ENCODE measurements at regions not wholly inside any gene's neighbourhood (a gene's known extent, or its start where the extent isn't known, plus 50 kb on each side); places are given as distances from the start of the nearest gene placed in this dataset.
A peak's percentile ranks its signal among the peaks of the same experiment; 100 is the strongest.

DNA sequence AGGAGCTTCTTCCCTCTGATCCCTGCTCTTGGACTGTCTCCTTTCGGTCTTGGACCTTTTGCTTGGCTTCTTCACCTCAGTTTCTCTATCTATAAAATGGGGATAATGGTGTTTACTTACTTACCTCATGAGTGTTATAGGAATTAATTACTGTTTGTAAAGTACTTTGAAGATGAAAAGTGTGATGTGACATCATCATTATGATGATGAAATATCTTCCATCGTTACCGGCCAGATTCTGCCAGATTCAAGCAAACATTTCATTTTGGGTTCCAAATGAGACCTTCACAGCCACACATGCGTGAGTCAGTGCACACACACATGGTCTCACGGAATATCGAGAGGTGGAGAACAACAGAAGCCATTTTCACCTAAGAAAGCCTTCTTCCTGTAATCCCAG is 220.1 kb upstream of the RPL34 start:
- no peak for DNase-seq (ENCODE audit: low read depth)

- no peak for DNase-seq (ENCODE audit: low read depth)
These were observed 220.6 kb upstream of the RPL34 start for GRCh38 chr4:108399610-108400265.

GRCh38 chr4:108398836-108399235 is 221.5 kb upstream of the RPL34 start:
- no peak for DNase-seq (ENCODE audit: low read depth)

GRCh38 chr4:108398316-108398715 is 222.1 kb upstream of the RPL34 start:
- no peak for DNase-seq (ENCODE audit: low read depth)

DNA sequence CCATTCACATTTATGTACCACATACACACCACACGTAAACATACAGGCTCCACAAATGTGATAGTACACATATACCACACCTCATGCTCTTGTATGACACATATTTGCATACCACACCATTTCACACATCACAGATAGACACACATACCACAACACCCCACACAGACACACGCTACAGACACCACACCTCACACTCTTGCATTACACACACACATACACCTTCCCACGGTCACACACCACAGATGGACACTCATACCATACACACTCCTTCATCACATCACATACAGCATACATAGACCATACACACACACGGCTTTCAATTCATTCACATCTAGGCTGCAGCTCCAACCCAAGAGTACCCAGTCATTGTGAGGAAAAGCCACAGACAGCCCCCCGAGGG is 222.5 kb upstream of the RPL34 start:
- DNase-seq (ENCODE audit: low read depth), result no peak

- DNase-seq (ENCODE audit: low read depth), result no peak
These were observed 223.4 kb upstream of the RPL34 start for GRCh38 chr4:108396900-108397497.

GRCh38 chr4:108395786-108396185 is 224.6 kb upstream of the RPL34 start:
- DNase-seq (ENCODE audit: low read depth), result no peak

DNA sequence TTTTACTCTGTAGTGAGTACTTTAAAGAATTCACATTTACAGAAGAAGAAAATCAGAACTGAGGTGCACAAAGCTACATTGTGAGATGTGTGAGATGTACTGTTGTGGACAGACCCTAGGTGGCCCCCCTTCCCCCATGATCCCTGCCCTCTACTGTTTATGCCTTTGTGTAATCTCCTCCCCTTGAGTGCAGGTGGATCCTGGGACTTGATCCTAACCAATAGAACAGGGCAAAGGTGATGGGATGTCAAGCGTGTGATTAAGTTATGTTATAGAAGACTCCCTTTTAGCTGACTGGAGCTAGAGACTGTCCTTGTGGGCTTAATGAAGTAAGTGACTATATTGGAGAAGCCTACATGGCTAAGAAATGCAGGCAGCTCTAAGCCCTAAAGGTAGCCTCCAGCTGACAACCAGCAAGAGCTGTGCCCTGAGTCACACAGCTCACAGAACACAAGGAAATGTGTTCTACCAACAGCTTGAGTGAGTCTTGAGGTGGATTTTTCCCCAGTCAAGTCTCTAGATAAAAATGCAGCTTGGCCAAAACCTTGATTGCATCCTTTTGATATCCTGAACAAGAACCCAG is 225.2 kb upstream of the LEF1 start:
- DNase-seq (ENCODE audit: low read depth), result no peak

DNA sequence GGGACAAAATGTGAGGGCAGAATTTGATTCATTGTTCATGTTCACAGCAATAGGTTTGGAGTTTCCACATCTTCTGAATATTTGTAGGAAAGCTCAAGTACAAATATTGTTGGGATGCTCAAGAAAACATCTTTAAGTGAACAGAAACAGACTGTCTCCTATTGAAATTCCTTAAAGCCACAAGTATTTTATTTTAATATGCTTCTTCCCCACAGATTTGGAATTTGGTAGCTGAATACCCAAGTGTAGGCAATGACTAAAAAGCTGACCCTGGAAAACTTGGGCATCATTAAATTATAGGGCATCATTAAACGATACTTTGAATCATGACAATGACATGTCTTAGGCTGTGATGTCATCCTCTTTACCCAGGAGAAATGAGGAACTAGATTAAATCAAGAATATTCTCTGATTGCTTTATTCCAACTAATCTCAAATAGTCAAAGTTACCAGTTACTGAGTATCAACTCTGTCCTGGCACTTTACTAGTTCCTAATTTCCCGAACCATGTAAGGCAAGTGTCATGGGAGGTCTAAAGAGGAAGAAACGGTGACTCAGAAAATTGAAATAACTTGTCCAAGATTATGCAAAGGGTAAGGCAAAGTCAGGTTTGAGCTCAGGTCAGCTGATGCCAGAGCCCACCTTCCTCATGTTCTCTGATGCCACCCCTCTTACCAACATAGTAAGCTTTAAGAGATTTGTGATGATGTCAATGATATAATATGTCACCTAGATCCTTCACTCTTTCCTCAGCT is 223.1 kb upstream of the LEF1 start:
- peak; percentile 2 for DNase-seq (ENCODE audit: low read depth)

- no peak for DNase-seq (ENCODE audit: low read depth)
These were observed 216.3 kb upstream of the LEF1 start for GRCh38 chr4:108385076-108385475.

DNA sequence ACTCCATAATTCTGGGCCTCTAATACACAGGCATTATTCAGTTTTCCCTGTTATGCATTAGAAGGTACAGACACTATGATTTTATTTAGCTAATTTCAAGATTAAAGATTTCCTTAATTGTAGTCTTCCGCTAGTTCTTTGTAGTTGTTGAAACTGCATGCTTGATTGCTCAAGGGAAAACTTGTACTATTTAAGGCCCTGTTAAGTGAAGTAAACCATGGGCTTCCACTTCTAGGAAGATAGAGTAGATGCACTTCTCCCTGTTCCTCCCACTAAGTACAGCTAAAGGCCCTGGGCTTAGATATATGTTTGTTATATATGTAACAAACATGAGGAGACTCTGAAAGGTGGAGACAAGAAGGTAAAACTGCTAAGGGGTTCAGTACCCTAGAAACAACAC is 215.8 kb upstream of the LEF1 start:
- DNase-seq (ENCODE audit: low read depth), result no peak

GRCh38 chr4:108383157-108383556 is 214.4 kb upstream of the LEF1 start:
- DNase-seq (ENCODE audit: low read depth), result no peak

DNA sequence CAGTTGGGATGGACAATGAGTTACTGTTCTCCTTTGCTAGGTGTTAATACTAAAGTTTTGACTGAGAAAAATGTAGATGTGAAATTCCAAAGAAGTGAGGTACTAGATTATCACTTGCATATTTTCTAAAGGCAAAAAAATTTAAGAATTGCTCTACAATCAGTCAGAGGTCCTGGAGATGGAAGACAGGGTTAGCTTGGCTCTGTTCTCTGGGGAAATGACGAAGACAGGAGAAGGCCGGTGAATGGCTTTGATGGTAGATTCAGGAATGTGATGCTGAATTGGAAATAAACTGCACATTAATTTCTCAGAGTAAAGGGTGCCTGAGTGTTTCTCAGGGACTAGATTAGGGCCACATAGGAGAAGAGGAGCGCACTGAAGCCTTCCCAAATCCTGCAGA is 214.0 kb upstream of the LEF1 start:
- no peak for DNase-seq (ENCODE audit: low read depth)

DNA sequence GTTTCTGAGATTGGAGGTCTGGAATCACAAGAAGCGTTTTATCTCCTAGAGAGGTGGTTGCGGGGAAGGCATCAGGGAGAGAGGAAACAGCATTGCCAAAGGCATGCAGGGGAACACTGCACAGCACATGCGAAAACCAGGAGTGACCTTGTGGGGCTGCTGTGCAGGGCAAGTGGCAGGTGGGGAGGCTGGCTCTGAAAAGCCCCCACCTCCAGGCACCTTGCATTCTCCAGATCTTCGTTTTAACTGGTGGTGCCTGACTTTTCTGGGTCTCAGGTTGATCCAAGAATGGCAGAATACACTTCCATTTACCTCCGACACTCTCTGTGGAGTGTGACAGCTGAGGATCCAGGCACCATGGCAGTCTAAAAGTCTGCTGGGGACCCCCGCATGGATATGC is 209.4 kb upstream of the LEF1 start:
- DNase-seq (ENCODE audit: low read depth), result no peak

DNA sequence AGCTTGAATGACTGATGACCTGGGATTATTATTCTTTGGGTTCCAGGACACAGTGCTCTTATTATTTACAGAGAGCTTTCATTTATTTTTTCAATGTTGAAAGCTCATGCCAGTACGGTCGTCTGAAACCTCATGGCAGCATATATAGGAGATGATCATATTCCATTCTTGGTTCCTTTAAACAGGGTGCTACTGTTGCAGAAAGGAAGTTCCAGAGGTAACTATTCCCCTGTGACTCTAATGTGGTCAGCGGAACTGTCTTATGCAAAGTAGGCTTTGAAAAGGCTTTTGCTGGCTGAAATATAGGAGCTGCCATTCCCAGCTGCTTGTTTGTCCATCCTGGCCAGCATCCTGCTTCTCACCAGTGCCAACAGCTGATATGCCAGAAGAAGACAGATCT is 208.3 kb upstream of the LEF1 start:
- DNase-seq (ENCODE audit: low read depth), result no peak

DNA sequence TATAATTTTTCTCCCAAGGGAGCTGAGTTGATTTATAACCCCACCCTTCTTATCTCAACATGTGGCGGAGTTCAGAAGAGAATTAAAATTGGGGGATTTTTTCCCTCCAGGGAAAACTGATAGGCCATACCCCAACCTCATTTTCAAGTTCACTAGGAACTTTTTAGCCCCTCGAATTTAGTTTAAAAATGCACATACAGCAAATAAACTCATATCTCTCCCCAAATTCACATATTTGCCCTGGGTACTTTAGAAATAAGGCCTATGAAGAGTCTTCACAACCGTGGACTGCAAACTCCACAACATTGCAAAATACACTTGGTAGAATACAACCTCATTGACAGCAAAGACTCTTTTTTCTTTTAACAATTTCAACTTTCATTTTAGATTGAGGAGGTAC is 206.7 kb upstream of the LEF1 start:
- DNase-seq (ENCODE audit: low read depth), result no peak

- no peak for DNase-seq (ENCODE audit: low read depth)
These were observed 203.9 kb upstream of the LEF1 start for GRCh38 chr4:108372681-108373080.

- no peak for DNase-seq (ENCODE audit: low read depth)
These were observed 202.6 kb upstream of the LEF1 start for GRCh38 chr4:108371282-108371681.

- DNase-seq (ENCODE audit: low read depth), result no peak
These were observed 201.8 kb upstream of the LEF1 start for GRCh38 chr4:108370291-108371141.

DNA sequence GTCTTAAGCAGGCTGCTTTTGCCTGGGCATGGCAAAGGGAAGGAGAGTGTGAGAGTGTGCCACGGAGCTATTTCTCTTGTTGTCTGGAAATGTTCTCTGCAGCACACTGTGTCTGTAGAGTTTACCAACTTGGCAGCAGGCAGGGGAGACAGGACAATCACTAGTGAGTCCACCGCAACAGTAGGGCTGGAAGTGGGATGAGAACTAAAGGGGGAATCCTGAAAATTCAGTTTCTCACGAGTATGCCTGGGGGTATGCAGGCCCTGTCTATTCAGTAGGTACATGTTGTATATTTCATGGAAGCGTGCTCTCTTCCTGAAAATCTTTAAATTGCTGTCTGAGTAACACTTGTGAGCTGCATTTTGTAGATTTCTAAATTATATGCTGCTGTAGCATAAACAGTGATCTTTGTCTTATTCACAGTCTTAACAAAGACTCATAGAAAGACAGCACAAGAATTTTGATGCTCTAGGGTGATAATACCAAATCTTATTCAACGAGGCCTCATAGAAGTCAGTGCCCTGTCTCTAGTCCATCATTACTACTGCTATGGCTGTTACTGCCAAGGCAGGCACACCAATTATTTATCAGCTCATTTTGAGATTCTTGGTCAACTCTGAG is 200.4 kb upstream of the LEF1 start:
- DNase-seq (ENCODE audit: low read depth), result no peak

DNA sequence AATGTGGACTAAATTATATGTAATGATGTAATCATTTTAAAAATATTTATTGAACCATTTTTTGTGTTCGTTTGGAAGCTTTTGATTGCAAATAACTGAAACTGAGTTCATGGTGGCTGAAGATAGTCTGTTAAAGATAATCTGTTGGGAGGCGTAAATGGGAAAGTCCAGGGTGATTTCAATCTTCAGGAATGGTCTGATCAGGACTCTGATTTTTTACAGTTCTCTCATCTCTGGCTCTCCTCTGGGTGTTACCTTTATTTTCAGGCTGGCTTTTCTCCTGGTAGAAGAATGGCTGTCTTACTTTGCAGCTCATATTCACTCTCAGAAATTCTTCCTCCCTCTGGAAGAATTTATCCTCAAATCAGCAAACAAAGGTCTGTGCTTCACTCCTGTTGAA is 199.0 kb upstream of the LEF1 start:
- no peak for DNase-seq (ENCODE audit: low read depth)

DNA sequence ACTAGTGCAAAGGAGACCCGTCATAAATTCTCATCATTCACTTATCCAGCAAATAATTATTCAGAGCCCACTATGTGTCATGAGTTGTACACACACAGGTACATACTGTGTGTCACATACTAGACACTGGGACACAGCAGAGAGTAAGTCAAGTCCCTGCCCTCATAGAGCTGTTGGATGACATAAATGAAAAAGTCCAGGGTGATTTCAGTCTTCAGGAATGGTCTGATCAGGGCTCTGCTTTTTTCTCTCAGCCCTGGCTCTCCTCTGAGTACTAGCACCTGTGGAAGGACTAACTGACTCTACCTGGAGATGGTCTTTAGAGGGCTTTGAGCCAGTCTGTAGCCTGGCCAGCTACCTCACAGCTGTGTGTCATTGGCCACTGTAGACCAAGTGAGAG is 198.0 kb upstream of the LEF1 start:
- no peak for DNase-seq (ENCODE audit: low read depth)

Measured in EH (cell line).